GM21526 (cell line): ENCODE measurements at regions not wholly inside any gene's neighbourhood (a gene's known extent, or its start where the extent isn't known, plus 50 kb on each side); places are given as distances from the start of the nearest gene placed in this dataset.

ENCODE experiments used
- ATAC-seq: cut with Tn5 transposase; IDR thresholded peaks from one replicate; pipeline ENCODE4 v1.9.1; 2021; ENCODE audit warnings: moderate library complexity; ENCODE audit not compliant: unreplicated experiment, low FRiP score

DNA sequence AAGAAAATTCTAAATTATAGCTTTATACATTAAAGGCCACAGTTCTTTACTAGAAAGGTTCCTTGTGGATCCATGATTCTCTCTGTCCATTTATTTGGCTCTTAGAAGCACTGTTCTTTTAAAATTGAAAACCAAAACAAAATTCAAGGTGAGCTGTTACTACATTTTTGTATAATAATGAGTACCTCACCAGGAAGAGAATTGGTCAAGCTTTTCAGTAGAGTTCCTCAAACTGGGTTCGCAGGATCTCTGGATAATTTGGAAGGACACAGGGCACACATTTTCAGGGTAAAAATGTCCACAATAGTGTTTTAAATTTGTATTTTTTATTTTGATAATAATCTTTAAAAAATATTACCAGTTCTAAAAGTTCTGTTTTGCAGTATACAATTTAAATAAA lies 93.0 kb downstream of the PPP1R3A start:
- no peak for ATAC-seq

DNA sequence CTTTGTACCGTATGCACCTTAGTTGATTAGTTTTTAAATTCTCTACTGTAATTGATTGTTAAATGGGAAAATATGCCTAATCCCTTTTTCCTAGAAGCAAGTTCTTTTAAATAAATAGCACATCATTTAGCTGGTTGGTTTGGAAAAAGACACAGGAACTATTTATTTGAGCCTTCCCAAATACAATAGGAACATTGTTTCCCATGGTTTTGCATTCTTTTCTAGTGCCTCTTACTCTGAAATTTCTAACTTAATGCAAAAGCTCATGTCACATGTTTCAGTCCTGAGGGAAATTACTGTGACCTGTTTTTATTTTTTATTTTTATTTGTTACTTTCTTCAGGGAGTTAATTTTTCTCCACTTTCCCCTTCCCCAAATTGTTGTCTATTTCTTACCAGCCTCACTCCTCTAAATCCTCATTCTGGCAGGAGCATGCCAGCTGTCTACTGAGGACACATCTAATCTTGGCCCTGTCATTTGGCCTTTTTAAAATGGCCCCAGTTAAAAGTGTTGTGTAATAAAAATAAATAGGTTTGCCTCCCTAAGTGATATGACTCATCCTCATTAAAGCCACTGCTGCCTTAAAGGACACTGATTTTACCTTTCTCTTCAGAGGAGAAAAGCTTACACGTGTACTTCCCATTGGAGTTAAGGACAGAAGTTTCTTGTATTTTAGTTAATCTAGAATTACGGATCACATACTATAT lies 94.5 kb downstream of the PPP1R3A start:
- ATAC-seq, result no peak

DNA sequence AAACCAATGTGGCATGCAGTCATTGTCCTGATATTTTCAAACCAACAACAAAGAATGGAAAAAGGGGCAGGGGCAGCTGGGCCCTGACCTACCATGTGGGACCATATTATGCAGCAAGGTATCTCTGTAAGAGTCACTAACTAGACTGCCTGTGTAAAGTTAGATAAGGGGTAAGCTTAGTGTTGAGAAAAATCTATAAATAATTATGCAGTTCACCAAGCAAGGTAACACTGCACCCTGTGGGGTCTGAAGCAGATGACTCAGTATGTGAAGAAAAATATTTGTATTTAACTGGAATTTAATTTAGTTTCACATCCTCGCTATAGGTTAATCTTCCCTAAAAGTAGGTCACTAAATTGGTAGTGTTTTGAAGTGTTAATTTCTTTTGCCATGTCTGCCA lies 99.3 kb downstream of the PPP1R3A start:
- ATAC-seq, result no peak

DNA sequence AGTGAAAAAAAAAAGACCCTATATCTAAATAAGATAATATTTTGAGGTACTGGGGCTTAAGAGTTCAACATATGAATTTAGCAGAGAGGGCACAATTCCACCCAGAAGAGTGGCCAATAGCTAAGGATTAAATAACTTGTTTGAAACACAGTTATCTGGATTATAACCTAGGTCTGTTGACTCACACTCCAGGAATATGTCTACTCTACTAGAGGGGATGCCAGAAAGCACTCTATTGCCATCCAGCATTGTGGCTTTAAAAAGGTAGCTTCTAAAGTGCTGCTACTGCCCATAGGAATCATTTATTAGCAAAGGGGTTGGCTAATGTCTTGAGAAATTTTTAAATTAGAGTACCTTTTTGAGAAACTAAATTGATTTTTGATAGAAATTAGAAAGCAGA lies 102.2 kb downstream of the PPP1R3A start:
- ATAC-seq, result no peak

DNA sequence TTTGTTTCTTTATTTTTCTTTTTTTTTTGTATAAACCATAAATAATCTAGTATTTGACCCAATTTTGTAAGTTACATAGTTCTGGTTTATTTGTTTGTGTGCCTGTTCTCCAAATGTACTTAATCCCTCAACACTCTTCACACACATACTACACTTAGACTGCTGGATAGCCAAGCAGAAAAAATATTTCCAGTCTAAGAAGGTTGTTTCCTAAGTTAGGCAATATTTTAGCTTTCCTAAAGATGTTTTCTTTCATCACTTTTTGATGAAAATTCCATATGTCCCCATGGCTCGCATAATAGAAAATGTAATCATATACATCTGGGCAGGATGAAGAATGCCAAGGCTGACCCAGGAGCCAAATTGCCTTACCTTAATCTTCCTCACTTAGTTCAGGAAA lies 105.3 kb downstream of the PPP1R3A start:
- ATAC-seq, result no peak

DNA sequence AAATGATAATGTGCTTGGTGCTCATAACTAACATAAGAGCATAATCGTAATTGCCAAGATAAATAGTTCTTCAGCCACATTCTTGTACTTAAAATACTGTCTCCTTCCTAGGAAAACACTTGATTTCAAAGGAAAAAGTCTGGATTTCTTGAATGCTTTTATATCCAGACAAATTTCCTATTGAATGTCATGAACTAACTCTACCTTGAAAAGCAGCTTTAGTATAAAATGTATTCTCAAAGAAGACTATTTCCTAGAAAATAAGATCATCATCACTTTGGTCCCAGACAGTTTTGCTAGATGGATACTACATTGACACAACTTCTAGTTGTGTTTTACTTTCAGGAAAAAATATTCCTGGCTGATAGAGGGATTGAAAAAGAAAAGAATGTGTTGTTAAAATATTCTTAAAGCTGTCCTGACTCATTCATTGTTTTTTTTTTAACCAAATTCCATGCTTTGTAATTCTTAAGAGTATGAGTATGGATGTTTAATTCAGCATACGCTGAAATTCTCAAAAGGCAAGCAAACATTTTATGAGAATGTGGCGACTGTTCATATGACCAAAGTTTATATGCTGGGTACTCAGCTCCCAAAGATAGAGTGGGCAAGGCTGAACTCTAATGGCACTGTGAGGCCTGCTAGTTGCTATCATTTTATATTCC lies 106.1 kb downstream of the PPP1R3A start:
- no peak for ATAC-seq

DNA sequence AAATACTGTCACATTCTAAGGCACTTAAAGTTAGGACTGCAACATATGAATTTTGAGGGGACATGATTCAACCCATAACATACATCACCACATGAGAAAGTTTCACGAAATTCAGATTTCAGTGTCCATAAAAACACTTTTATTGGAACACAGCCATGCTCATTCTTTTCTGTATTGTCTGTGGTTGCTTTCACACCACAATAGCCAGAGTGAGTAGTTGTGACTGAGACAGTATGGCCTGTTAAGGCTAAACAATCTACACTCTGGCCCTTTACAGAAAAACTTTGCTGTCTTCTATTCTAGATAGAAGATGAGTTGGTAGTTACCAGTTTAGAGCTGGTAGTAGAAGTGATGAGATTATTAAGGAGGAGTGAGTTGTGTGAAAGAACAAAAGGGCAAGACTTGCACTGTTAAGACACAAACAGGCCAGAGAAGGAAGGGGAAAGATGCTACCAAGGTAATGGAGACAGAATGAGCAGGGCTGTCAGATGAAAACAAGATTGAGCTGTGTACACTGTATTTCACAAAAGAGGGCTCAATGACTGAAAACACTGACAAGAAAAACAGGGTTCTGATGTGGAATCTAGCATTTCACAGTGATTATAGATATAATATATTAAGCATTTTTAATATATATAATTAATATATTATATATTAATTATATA lies 108.6 kb downstream of the PPP1R3A start:
- ATAC-seq, result no peak

DNA sequence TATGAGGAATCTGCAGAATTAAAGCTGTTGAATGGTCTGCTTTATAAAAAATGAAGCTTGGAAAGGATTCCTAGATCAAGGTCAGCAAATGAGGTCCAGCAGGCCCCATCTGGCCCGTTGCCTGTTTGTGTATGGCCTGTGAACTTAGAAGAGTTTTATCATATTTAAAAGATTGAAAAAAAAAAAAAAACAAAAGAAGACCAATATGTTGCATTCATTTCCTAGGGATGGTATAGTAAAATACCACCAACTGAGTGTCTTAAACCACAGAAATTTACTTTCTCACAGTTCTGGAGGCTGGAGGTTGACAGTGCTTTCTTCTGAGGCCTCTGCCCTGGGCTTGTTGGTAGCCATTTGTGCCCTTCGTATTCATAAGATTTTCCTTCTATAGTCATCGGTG lies 109.2 kb downstream of the PPP1R3A start:
- ATAC-seq, result no peak

DNA sequence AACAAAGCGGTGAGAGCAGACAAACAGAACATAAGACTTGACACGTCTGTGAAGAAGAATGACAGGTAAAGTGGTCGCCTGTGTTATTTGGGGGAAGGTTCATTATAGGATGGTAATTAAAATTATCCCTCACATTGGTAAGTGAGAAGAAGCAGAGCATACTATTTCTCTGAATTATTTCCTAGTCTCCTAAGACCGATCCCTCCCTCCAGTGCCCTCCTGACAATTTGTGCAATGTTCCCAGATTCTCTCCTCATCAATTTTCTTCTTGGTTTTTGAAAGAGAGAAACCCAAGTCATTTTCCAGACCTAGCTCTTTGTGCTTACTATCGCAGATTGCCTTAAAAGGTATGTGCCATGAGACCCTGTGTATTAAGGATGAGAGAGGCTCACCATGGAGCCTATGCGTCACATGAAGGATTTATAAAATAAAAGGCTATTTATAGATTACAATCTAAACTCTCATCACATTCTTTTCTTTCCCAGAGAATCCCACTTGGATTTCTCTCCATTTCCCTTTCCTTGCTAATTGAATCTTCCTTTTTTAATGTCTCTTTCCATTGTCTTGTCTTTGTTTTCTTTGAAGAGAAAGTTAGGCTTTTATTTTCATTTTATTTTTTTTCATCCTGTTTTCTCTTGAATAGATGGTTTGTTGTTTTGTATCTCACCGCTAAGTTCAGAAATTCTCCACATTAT lies 112.0 kb downstream of the PPP1R3A start:
- ATAC-seq, result no peak

DNA sequence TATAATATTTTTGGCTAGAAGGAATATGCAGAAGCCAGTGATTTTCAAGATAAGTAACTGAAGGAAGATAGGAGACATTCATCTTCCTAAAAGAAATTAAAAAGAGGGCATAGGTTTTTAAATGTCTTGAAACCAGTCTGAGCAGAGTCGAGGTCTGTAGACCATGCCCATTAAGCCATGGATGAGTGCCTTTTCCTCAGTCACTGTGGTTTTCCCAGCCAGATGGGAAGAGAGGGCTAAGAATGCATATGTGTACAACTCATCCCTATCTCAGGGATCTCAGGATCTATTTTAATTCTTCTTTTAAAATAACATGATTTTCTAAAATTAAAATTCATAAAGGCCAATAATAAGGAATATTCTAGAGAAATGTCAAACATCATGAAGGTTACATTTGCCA lies 112.8 kb downstream of the PPP1R3A start:
- no peak for ATAC-seq

DNA sequence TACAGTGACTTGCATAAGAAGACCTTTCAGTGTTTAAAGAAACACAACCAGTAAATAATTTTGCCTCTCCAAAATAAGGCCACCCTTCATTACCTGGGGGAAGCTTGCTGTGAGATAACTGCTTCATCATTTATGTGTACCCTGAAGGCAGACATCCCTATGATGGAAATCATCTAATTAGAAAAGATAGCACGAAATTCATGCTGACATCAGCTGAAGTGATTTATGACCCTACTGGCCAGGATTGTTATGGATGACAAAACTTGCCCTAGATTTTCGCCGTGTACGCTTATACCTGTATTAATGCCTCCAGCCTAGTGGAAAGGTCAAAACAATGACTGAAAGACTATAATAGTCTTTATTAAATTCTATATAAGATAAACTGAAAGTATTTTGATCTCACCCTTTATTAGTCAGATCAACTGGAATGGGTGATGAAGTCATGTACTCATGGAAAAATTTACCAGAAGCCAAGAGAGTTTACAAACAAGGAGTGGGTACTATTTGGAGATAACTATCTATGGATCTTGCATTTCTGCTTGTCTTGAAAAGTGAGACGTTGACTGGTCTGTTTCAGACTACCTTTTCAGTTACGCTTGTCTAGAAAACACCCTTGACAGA lies 114.2 kb downstream of the PPP1R3A start:
- ATAC-seq, result no peak

DNA sequence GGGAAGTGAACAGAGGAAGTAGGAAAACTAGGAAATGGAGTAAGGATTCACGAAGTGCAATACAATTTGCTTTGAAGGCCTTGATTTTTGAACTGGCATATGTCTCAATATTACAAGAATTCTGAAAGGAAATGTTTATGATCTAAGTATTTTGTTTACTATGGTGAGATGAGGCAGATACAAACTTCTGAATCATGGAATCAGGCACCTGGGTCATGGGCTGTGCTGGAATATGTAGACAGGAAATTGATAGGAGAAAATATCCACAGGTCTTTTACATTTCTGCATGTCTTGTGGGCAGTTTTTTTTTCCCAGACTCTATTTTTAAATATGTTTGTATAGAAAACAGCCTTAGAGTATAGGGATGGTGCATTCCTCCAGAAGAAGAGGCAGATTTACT lies 117.1 kb downstream of the PPP1R3A start:
- no peak for ATAC-seq

DNA sequence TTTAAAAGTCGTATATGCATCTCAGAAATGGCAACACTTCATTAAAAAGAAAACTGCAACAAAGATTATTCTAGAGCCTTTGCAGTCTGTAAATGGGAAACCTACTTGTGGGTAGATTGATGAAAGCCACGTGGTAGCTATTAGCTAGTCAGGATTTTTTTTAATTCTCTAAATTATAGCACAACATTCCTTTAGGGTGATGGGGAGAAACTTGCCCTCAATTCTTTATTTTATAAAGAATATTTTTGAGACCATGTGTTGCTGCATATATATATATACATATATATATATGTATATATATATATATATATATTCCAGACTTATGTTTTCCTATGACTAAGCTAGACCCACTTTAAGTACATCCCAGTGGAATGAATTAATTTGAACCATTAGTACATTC lies 118.0 kb downstream of the PPP1R3A start:
- no peak for ATAC-seq

DNA sequence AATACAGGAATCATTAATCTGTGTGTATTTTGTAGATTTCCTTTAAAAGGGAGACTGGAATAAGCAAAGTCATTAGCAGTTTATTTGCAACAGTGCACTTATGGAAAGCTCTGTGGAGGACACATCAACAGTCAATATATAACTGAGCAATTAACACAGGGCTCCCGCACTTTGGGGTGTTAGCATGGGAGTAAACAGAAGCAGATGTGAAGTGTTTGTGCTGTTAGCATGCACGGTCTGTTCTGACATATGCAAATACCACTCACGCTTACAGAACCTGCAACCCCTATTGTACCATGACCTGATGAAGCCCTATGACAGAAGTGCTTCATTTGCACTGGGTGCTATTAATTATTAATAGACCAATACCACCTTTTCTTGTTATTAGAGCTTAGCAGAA lies 118.9 kb downstream of the PPP1R3A start:
- peak; percentile 95 for ATAC-seq

DNA sequence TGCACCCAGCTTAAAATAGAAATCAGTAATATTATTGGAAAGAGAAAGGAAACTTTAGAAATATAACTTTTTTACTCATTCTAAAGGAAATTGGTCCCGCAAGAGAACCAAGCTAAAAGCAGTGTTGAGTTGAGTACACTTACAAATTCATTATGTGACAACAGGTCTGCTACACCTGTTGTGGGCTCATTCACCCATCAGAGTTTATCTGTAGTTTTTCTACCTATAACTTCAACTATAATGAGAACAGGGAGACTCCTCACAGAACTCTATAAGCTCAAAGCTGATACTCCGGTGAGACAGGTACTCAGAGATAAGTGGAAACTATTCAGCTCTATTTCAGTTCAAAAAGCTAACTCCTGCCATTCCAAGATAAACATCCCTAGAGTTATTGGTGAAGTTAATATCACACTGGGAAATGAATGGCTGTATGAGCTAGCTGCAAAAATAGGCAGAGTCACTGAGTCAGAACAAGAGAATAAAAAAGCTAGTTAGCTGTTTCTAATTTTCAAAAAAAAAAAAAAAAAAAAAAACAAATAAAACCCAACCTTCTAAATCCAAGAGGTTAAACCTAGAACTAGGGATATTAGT lies 121.3 kb downstream of the PPP1R3A start:
- no peak for ATAC-seq

DNA sequence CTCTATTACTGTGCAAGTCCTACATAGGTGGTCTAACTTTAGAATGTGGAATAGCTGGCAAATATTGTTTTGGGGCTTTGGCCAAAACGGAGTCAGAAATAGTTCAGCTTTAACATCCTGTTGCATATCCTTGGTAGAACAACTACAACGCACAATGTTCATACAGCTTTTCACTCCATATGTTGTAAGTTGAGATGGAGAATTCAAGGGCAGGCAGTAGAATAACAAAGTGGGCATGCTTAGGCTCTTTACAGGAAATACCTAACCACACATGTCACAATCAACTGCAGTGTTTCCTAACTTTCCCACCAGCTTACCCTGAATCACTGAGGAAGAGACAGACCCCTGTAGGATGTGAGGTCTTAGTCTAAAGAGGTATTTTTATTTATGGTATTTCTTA lies 122.3 kb downstream of the PPP1R3A start:
- no peak for ATAC-seq

DNA sequence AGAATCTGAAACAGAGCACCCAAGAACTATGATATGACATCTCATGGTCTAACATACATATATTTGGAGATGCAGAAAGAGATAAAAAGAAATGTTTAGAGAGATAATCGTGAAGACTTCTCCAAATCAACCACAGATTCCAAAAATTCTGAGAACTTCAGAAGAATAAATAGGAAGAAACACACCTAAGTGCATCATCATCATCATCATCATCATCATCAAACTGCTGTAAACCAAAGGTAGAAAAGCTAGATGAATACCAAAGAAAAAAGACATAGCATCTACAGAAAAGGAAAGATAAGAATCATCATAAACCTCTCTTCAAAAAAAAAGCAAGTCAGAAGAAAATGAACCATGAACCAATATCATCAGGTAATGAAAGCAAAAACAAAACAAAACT lies 124.2 kb downstream of the PPP1R3A start:
- ATAC-seq, result no peak

DNA sequence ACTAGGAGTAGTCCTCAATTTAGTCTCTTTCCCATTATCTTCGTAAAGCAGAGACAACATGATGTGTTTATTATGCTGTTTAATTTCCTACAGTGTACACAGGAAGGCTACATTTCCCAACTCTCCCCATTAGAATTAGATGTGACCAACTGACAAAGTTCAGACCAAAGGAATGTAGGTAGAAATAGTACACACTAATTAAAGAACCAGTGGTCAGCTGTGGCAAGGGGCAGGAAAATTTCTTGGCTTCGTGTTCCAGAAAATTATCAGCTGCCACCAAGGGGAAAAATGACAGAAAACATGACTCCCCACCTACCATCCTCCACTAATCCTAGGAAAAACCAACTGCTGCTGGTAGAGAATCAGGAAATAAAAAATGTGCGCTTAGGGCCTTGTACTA lies 125.6 kb downstream of the PPP1R3A start:
- ATAC-seq, result no peak

DNA sequence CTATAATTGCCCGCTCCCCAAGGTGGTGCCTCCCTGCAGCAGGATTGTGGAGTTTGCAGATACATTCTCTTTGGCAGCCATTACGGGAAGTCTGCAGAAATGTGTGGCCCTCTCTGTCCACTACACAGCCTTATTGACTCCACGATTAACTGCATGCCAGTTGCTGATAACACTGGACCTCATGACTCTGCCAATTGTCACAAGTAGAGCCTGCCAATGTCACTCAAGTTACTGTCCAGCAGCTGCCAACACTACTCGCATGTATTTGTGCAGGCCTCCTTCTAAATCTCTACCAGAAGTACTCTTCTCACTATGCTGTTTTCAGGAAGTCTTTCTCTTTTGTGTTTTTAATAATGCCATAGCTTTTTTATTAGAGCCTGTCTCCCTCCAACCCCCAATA lies 128.8 kb downstream of the PPP1R3A start:
- ATAC-seq, result no peak

DNA sequence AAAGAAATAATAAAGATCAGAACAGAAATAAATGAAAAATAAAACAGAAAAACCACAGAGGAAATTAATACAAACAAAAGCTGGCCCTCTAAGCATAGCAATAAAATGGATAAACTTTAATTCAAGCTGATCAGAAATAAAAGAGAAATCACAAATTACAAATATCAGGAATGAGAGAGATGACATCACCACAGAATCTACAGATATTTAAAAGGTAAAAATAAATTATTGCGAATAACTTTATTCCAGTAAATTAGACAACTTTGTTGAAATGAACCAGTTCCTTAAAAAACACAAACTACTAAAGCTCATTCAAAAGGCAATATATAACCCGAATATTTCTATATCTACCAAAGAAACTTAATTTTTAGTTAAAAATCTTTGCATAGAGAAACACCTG lies 131.7 kb downstream of the PPP1R3A start:
- no peak for ATAC-seq

DNA sequence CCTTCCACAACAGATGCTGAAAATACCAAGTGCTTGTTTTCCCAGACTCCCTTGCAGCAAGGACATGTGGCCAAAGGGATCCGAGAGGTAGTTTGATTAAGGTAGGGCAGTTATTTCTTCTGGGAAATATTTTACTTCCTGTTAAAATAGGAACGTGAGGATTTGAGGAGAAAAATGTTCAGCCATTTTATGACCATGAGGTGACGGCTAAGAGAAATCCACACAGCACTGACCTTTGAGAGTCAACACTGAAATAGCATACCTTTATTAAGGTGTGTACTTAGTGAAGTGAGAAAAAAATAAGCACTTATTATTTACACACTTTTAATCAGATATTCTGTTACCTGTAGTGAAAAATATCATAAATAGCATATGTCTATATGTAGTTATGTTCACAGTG lies 133.9 kb downstream of the PPP1R3A start:
- no peak for ATAC-seq
